SK-N-SH (cell line): ENCODE measurements at regions not wholly inside any gene's neighbourhood (a gene's known extent, or its start where the extent isn't known, plus 50 kb on each side); places are given as distances from the start of the nearest gene placed in this dataset.

Experiments used
- CHD2 ChIP-seq: fragments of 150-350 bp; IDR thresholded peaks from 2 replicates; pipeline ENCODE4 v1.6.1; 2018; ENCODE audit warnings: low read length; ENCODE audit not compliant: partially characterized antibody
- CTCF ChIP-seq: fragments of 200-600 bp; sonication (generic); IDR thresholded peaks from 2 replicates; pipeline ENCODE4 v1.6.1; 2017; ENCODE audit warnings: antibody characterized with exemption, mild to moderate bottlenecking, moderate library complexity
- EP300 ChIP-seq, 2 experiments: IDR thresholded peaks; 2 replicates each; pipeline versions ENCODE4 v1.4.0 to v1.6.1; 2012; ENCODE audit warnings: borderline replicate concordance in 1 of 2, low read depth in 1 of 2, low read length in 1 of 2
- FOXJ3 ChIP-seq: sonication (generic); formaldehyde crosslinking; IDR thresholded peaks from 2 replicates; pipeline ENCODE4 v1.5.1; 2020; ENCODE audit warnings: mild to moderate bottlenecking, missing genetic modification reagents
- POLR2AphosphoS5 ChIP-seq: IDR thresholded peaks from 2 replicates; pipeline ENCODE4 v1.6.1; 2012; ENCODE audit warnings: low read depth, low read length
- SIN3A ChIP-seq: IDR thresholded peaks from 2 replicates; pipeline ENCODE4 v1.6.1; 2012; ENCODE audit warnings: low read depth, mild to moderate bottlenecking, low read length, moderate library complexity, borderline replicate concordance
- TAF1 ChIP-seq: IDR thresholded peaks from 2 replicates; pipeline ENCODE4 v1.6.1; 2012; ENCODE audit warnings: low read depth, mild to moderate bottlenecking, low read length, moderate library complexity, borderline replicate concordance
- ZBTB33 ChIP-seq: IDR thresholded peaks from 2 replicates; pipeline ENCODE4 v1.4.0; 2012; ENCODE audit warnings: low read depth, borderline replicate concordance
- TF ChIP-seq, protein P1 (sequence below): IDR thresholded peaks from 2 replicates; pipeline ENCODE4 v1.4.0; 2012; ENCODE audit warnings: low read depth, borderline replicate concordance

DNA sequence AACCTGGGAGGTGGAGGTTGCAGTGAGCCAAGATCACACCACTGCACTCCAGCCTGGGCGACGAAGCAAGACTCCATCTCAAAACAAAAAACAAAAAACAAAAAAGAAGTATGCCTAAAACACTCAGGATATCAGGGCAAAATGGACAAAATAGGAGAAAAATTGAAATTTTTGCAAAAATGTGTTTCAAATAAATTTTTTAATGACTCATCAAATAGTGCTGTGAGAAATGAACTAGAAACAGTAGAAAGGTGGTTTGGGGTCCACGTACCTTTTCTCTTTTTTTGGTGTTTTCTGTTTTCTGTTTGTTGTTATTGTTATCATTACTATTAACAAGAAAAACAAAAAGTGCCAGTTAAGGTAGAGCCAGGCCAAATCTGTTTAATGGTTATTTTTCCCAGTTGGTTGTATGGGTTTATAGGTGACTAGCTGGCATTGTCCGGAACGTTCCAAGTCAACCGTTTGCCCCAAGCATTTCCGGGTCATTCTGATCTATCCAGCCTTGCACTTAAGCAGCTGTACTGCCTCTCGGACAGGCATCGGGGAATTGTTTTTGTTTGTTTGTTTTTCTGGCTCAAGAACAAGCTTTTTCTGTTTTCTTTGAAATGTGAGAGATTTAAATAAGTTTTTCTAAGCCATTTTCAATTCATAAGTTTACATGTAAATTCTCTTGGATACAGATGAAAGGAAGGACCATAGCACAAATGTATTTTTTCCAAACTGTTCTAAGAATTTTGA, 157.0 kb upstream of the NEBL start:
- no peak for TF ChIP-seq CTCF
- TF ChIP-seq, protein P1, sequence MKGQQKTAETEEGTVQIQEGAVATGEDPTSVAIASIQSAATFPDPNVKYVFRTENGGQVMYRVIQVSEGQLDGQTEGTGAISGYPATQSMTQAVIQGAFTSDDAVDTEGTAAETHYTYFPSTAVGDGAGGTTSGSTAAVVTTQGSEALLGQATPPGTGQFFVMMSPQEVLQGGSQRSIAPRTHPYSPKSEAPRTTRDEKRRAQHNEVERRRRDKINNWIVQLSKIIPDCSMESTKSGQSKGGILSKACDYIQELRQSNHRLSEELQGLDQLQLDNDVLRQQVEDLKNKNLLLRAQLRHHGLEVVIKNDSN: no peak
- no peak for TF ChIP-seq SIN3A
- TF ChIP-seq TAF1: no peak
- TF ChIP-seq EP300 (IDR thresholded peaks at IDR 0.05; ENCODE audit: borderline replicate concordance in 1 of 2, low read depth in 1 of 2, low read length in 1 of 2): no peak
- no peak for TF ChIP-seq CHD2
- TF ChIP-seq POLR2AphosphoS5: no peak
- no peak for TF ChIP-seq ZBTB33
- TF ChIP-seq FOXJ3 (CRISPR knock-in tag): no peak
